DND-41 (cell line): ENCODE measurements at regions not wholly inside any gene's neighbourhood (a gene's known extent, or its start where the extent isn't known, plus 50 kb on each side); places are given as distances from the start of the nearest gene placed in this dataset.

Experiments
- ATAC-seq: fragments of 200-7000 bp; cut with Tn5 transposase; 3 replicates; pipeline ENCODE4 v1.9.1; 2021; ENCODE audit warnings: low read depth; ENCODE audit not compliant: insufficient read depth
- DNase-seq: peaks from one replicate; pipeline ENCODE4 v3.0.0-alpha.2; 2020
- H2AFZ ChIP-seq: 2 replicates; pipeline ENCODE4 v1.6.0; 2012; ENCODE audit warnings: low read depth, low read length
- H3K27ac ChIP-seq: 2 replicates; pipeline ENCODE4 v1.5.1; 2012; ENCODE audit warnings: low read length, inconsistent platforms
- H3K27me3 ChIP-seq: fragments of 200-600 bp; sonication (generic); 2 replicates; pipeline ENCODE4 v1.6.0; 2012; ENCODE audit warnings: low read length, mild to moderate bottlenecking, inconsistent platforms; ENCODE audit not compliant: insufficient read depth, poor library complexity
- H3K36me3 ChIP-seq: 2 replicates; pipeline ENCODE4 v1.5.1; 2012; ENCODE audit warnings: low read length, inconsistent platforms; ENCODE audit not compliant: insufficient read depth
- H3K4me1 ChIP-seq: 2 replicates; pipeline ENCODE4 v1.5.1; 2012; ENCODE audit warnings: mild to moderate bottlenecking, low read length; ENCODE audit not compliant: insufficient read depth
- H3K4me2 ChIP-seq: 2 replicates; pipeline ENCODE4 v1.6.0; 2012; ENCODE audit warnings: mild to moderate bottlenecking, moderate library complexity, low read length, inconsistent platforms; ENCODE audit not compliant: insufficient read depth
- H3K4me3 ChIP-seq, 2 experiments: fragments of 200-600 bp in 1 of 2; shearing (Covaris generic) in 1 of 2; 2 replicates each; pipeline ENCODE4 v1.5.1; 2012 to 2016; ENCODE audit warnings: inconsistent platforms in 2 of 2, low read length in 2 of 2, mild to moderate bottlenecking in 2 of 2, low read depth in 1 of 2, moderate library complexity in 1 of 2
- H3K79me2 ChIP-seq: 2 replicates; pipeline ENCODE4 v1.6.0; 2012; ENCODE audit warnings: low read length, inconsistent platforms; ENCODE audit not compliant: insufficient read depth
- H3K9ac ChIP-seq: 2 replicates; pipeline ENCODE4 v1.6.0; 2012; ENCODE audit warnings: low read depth, mild to moderate bottlenecking, inconsistent platforms, low read length, moderate library complexity
- H3K9me3 ChIP-seq: 2 replicates; pipeline ENCODE4 v1.5.1; 2012; ENCODE audit warnings: low read length, moderate library complexity, mild to moderate bottlenecking, inconsistent platforms; ENCODE audit not compliant: insufficient read depth, severe bottlenecking
- H4K20me1 ChIP-seq: 2 replicates; pipeline ENCODE4 v1.6.0; 2012; ENCODE audit warnings: low read length; ENCODE audit not compliant: insufficient read depth
- CTCF ChIP-seq: IDR thresholded peaks from 2 replicates; pipeline ENCODE4 v1.5.1; 2012; ENCODE audit warnings: borderline replicate concordance, low read length, moderate library complexity, mild to moderate bottlenecking; ENCODE audit not compliant: poor library complexity, severe bottlenecking; ENCODE audit errors: extremely low read depth
- EZH2 ChIP-seq: IDR thresholded peaks from 3 replicates; pipeline ENCODE4 v1.6.1; 2012; ENCODE audit warnings: borderline replicate concordance, low read depth, mild to moderate bottlenecking, moderate library complexity, low read length, inconsistent platforms; ENCODE audit not compliant: severe bottlenecking

- H3K4me2 ChIP-seq = no peak overlapping the region
- H2AFZ ChIP-seq = no peak overlapping the region
- no peaks in the 10 kb centered on the region for H3K4me1 ChIP-seq
- no peak overlapping the region for H3K9ac ChIP-seq
- no peaks in the 10 kb centered on the region for H3K79me2 ChIP-seq
- no peak overlapping the region for H3K4me3 ChIP-seq
- H3K36me3 ChIP-seq = no peaks in the 10 kb centered on the region
- H3K9me3 ChIP-seq = no peaks in the 10 kb centered on the region
- TF ChIP-seq EZH2 = no peak
- TF ChIP-seq CTCF = no peak
- H4K20me1 ChIP-seq = no peaks in the 10 kb centered on the region
- ATAC-seq (no peak), DNase-seq (no peak)
- H3K27me3 ChIP-seq = no peaks in the 10 kb centered on the region
- no peak overlapping the region for H3K27ac ChIP-seq
These were observed 515.1 kb downstream of the TECRL start for GRCh38 chr4:63894161-63894560.

GRCh38 chr4:63869370-63869769 lies 539.9 kb downstream of the TECRL start:
- Histone ChIP-seq H3K9me3 (no peaks in the 10 kb centered on the region), H3K4me2 (no peak overlapping the region), H3K27ac (no peak overlapping the region), H3K9ac (no peak overlapping the region), H2AFZ (no peak overlapping the region), H3K4me1 (no peaks in the 10 kb centered on the region), H3K4me3 (no peak overlapping the region), H4K20me1 (no peaks in the 10 kb centered on the region), H3K27me3 (no peaks in the 10 kb centered on the region), H3K36me3 (no peaks in the 10 kb centered on the region), H3K79me2 (no peaks in the 10 kb centered on the region)
- ATAC-seq (no peak), DNase-seq (no peak)
- TF ChIP-seq CTCF (no peak), EZH2 (no peak)

GRCh38 chr4:63851496-63851895 lies 557.8 kb downstream of the TECRL start:
- Histone ChIP-seq H3K4me2 (no peak overlapping the region), H3K9ac (no peak overlapping the region), H2AFZ (no peak overlapping the region), H3K9me3 (no peaks in the 10 kb centered on the region), H4K20me1 (no peaks in the 10 kb centered on the region), H3K27me3 (no peaks in the 10 kb centered on the region), H3K79me2 (no peaks in the 10 kb centered on the region), H3K36me3 (no peaks in the 10 kb centered on the region), H3K4me1 (no peaks in the 10 kb centered on the region), H3K4me3 (no peak overlapping the region), H3K27ac (no peak overlapping the region)
- no peak for ATAC-seq
- TF ChIP-seq CTCF (no peak), EZH2 (no peak)
- DNase-seq = no peak

GRCh38 chr4:63841266-63841665 lies 568.0 kb downstream of the TECRL start:
- no peaks in the 10 kb centered on the region for H3K79me2 ChIP-seq
- no peak for TF ChIP-seq EZH2
- TF ChIP-seq CTCF = no peak
- H2AFZ ChIP-seq = no peak overlapping the region
- H4K20me1 ChIP-seq = no peaks in the 10 kb centered on the region
- no peak overlapping the region for H3K27ac ChIP-seq
- no peak overlapping the region for H3K4me2 ChIP-seq
- H3K4me3 ChIP-seq = no peak overlapping the region
- ATAC-seq (no peak), DNase-seq (no peak)
- H3K27me3 ChIP-seq = no peaks in the 10 kb centered on the region
- no peaks in the 10 kb centered on the region for H3K4me1 ChIP-seq
- no peak overlapping the region for H3K9ac ChIP-seq
- no peaks in the 10 kb centered on the region for H3K36me3 ChIP-seq
- no peaks in the 10 kb centered on the region for H3K9me3 ChIP-seq
